ENCODE measurements at regions not wholly inside any gene's neighbourhood (a gene's known extent, or its start where the extent isn't known, plus 50 kb on each side); places are given as distances from the start of the nearest gene placed in this dataset.

GRCh38 chr20:61052195-61052750 lies 199.8 kb upstream of the CDH4 start:
- H3K4me3 ChIP-seq: no peak overlapping the region
- peaks cover 0 to 25% (median 0%) of the 10 kb centered on the region in 7 donors for H3K27me3 ChIP-seq
- WGBS, 2 donors: 80 to 82% methylated on average over 16 of the region's 16 CpGs
- no peak for TF ChIP-seq CTCF (IDR thresholded peaks at IDR 0.05)
- no peak overlapping the region for H3K27ac ChIP-seq
- H3K9me3 ChIP-seq: peaks cover 0 to 7% (median 0%) of the 10 kb centered on the region in 11 donors
- intact Hi-C loops (cut with DNase I): no loop called here
- no peak for DNase-seq
- H3K4me1 ChIP-seq: no peaks in the 10 kb centered on the region
- no peak for ATAC-seq
- no peaks in the 10 kb centered on the region for H3K36me3 ChIP-seq

GRCh38 chr20:61052776-61053442 lies 199.2 kb upstream of the CDH4 start:
- H3K4me1 ChIP-seq: no peaks in the 10 kb centered on the region
- DNase-seq (no peak), ATAC-seq (no peak)
- no peak for TF ChIP-seq CTCF (IDR thresholded peaks at IDR 0.05)
- no peak overlapping the region for H3K4me3 ChIP-seq
- no peaks in the 10 kb centered on the region for H3K36me3 ChIP-seq
- WGBS, 2 donors: 79% methylated on average over 13 of the region's 13 CpGs
- peaks cover 0 to 25% (median 0%) of the 10 kb centered on the region in 7 donors for H3K27me3 ChIP-seq
- H3K27ac ChIP-seq: no peak overlapping the region
- intact Hi-C loops (cut with DNase I): no loop called here
- H3K9me3 ChIP-seq: peaks cover 0 to 7% (median 0%) of the 10 kb centered on the region in 11 donors

DNA sequence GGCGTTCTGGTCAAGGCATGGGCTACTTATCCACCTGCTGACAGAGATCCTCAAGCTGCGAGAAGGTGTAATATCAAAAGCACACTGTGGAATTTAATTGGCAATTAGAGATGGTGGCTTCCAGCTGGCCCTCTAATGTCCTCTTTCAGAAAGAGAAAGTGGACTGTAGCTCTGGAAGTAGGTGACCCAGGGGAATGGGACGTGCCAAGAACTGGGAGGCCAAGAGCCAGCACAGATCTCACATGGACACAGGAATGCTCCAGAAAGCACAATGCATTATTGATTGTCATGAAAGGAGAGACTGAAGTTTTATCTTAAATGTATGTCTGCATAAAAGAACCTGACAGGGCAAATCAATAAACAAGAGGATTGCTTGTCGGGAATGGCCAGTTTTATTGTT lies 198.6 kb upstream of the CDH4 start:
- no peak for TF ChIP-seq CTCF (IDR thresholded peaks at IDR 0.05)
- DNase-seq (no peak), ATAC-seq (no peak)
- intact Hi-C loops (cut with DNase I): no loop called here
- H3K4me3 ChIP-seq: no peak overlapping the region
- H3K9me3 ChIP-seq: peaks cover 0 to 4% (median 0%) of the 10 kb centered on the region in 11 donors
- H3K4me1 ChIP-seq: no peaks in the 10 kb centered on the region
- peaks cover 0 to 27% (median 0%) of the 10 kb centered on the region in 7 donors for H3K27me3 ChIP-seq
- no peaks in the 10 kb centered on the region for H3K36me3 ChIP-seq
- H3K27ac ChIP-seq: no peak overlapping the region
- WGBS, 2 donors: 60 to 74% methylated on average over 4 of the region's 4 CpGs

GRCh38 chr20:61053889-61054288 lies 198.2 kb upstream of the CDH4 start:
- no peaks in the 10 kb centered on the region for H3K36me3 ChIP-seq
- peaks cover 0 to under 1% (median 0%) of the 10 kb centered on the region in 11 donors for H3K9me3 ChIP-seq
- no peak for DNase-seq
- no peak for TF ChIP-seq CTCF (IDR thresholded peaks at IDR 0.05)
- intact Hi-C loops (cut with DNase I): no loop called here
- H3K4me3 ChIP-seq: no peak overlapping the region
- no peak for ATAC-seq
- no peaks in the 10 kb centered on the region for H3K4me1 ChIP-seq
- H3K27me3 ChIP-seq: peaks cover 0 to 23% (median 0%) of the 10 kb centered on the region in 7 donors
- no peak overlapping the region for H3K27ac ChIP-seq
- WGBS, 2 donors: 70 to 78% methylated on average over 6 to 7 of the region's 7 CpGs

Measured in heart right ventricle (tissue), 16 donors.